ENCODE measurements at regions not wholly inside any gene's neighbourhood (a gene's known extent, or its start where the extent isn't known, plus 50 kb on each side); places are given as distances from the start of the nearest gene placed in this dataset.

DNA sequence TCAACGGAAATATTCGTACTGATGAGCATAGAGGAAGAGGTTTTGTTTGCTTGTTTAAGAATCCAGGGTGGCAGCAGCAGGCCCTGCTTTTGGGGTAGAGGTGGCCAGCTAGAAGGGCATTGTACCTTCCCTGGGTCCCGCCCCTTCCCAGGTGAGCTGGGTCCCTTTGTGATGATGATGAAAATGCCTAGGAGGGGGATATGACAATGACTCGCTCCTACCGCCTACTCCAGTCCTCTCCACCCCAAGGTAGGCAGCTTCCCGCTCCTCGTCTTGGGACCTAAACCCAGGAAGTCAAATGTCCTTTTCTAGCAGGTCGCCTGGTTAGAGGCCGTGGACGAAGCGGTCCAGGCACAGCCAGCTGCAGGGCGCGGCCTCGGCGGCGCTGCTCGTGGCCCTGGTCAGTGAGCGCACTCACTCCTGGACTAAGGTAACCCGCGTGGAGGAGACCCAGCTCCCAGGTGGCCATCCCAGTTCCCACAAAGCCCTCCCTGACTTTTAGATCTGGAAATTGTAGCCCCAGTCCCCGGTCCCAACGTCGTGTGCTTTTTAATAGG lies 141.4 kb downstream of the LSMEM1 start:
- no peak for DNase-seq (ENCODE audit: low read depth)
- TF ChIP-seq, protein P1, sequence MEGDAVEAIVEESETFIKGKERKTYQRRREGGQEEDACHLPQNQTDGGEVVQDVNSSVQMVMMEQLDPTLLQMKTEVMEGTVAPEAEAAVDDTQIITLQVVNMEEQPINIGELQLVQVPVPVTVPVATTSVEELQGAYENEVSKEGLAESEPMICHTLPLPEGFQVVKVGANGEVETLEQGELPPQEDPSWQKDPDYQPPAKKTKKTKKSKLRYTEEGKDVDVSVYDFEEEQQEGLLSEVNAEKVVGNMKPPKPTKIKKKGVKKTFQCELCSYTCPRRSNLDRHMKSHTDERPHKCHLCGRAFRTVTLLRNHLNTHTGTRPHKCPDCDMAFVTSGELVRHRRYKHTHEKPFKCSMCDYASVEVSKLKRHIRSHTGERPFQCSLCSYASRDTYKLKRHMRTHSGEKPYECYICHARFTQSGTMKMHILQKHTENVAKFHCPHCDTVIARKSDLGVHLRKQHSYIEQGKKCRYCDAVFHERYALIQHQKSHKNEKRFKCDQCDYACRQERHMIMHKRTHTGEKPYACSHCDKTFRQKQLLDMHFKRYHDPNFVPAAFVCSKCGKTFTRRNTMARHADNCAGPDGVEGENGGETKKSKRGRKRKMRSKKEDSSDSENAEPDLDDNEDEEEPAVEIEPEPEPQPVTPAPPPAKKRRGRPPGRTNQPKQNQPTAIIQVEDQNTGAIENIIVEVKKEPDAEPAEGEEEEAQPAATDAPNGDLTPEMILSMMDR (IDR thresholded peaks at IDR 0.05; ENCODE audit: insufficient read depth, low read depth, low read length, missing control alignments), result no peak
- H3K4me3 ChIP-seq (ENCODE audit: low read depth, low read length), result no peak overlapping the region

DNA sequence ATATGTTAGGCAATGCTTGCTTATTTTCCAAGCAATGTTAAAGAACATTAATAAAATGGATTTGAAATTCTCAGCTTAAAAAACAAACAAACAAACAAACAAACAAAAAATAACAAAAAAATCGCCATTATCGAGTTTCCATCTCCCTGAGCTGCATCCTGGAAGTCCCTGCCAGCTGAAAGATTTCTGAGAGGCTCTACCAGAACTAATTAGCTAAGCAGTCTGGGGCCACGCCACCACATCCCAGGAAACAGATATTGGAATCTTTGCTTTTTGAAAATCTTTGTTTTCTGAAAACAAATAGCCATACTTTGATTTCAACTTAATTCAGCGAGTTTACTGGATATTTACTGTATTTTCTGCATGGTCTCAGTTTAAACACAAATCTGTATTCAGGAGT lies 143.6 kb downstream of the LSMEM1 start:
- no peak overlapping the region for H3K4me3 ChIP-seq (ENCODE audit: low read depth, low read length)
- DNase-seq (ENCODE audit: low read depth), result no peak
- TF ChIP-seq, protein P1 (IDR thresholded peaks at IDR 0.05; ENCODE audit: insufficient read depth, low read depth, low read length, missing control alignments), result no peak

DNA sequence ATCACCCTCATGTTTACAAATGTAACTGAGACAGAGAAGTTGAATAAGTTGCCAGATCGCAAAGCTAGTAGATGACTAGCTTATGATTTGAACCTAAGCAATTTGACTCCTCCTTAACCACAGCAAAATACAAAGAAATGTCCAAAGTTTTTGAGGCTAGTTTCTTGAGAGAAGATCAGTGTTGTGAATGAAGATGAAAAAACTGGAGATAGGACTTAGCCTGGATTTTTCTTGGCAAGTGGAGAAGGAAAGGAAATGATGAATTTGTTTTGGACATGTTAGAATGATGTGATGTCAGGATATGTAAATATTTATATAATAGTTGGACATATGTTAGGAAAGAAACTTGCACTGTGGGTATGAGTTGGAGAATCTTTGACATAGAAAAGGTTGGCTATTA lies 149.8 kb downstream of the LSMEM1 start:
- no peak overlapping the region for H3K4me3 ChIP-seq (ENCODE audit: low read depth, low read length)
- DNase-seq (ENCODE audit: low read depth), result no peak
- TF ChIP-seq, protein P1 (IDR thresholded peaks at IDR 0.05; ENCODE audit: insufficient read depth, low read depth, low read length, missing control alignments), result no peak

DNA sequence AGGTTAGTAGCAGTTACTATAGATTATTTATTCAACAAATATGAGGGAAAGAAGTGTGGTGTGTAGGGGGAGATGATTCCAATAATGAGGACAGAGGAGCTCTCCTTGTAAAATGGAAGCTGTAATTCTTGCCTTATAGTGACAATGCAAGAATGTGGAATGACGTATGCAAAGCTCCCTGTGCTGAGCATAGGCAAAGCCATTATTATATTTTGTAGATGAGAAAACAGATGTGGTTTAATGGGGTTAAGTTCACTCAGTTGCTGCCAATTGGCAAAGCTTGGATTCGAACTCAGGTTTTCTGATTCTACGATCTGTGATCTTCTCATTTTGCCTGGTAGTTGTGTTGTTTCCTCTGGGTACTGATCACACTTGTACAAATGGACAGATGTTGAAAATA lies 153.3 kb downstream of the LSMEM1 start:
- no peak overlapping the region for H3K4me3 ChIP-seq (ENCODE audit: low read depth, low read length)
- DNase-seq (ENCODE audit: low read depth), result no peak
- TF ChIP-seq, protein P1 (IDR thresholded peaks at IDR 0.05; ENCODE audit: insufficient read depth, low read depth, low read length, missing control alignments), result no peak

DNA sequence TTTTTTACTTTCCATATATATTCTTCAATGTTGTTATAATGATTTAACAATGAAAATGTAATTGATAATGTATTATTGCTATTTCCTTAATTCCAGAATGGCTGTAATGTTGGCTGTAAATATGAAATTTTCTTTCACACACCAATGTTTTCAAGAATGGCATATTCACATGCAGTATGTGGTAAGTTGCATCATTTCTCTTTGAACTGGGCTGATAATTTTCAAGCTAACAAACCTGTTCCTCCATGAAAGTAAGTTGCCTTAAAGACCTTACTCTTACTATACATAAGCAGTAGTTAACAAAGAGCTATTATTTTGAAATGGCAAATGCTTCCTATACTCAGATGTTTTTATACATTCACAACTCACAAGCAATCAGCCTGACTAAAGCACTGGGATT lies 154.5 kb downstream of the TMEM168 start:
- no peak for DNase-seq (ENCODE audit: low read depth)
- no peak overlapping the region for H3K4me3 ChIP-seq (ENCODE audit: low read depth, low read length)
- TF ChIP-seq, protein P1 (IDR thresholded peaks at IDR 0.05; ENCODE audit: insufficient read depth, low read depth, low read length, missing control alignments), result no peak

DNA sequence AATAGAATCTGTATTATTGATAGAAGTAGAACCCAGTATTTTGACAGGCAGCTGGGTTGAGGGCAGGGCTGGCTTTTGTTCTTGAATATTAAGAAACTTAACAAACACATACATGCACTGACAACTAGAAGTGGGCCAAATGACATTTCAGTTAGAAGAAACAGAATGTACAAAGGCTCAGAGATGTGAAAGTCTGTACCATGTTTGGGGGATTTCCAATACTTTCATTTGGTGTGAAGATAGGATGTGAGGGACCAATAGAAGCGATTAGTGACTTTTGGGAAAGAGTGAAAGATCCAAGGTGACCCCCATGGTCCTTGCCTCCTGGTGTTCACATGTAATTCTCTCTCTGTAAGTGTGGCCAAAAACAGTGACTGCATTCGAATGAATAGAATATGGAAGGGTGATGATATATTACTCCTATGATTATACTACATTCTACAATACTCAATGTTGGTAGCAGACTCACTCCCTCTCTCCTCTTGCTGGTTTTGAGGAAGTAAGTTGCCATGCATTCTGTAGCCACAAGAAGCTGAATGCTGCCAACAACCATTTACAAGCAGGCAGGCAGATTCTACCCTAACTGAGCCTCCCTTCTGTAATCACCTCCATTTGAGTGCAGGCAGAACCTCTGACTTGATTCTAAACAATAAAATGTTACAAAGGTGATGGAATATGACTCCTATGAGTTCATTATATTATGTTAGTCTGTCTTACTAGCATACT lies 151.4 kb downstream of the TMEM168 start:
- H3K4me3 ChIP-seq (ENCODE audit: low read depth, low read length), result no peak overlapping the region
- DNase-seq (ENCODE audit: low read depth), result no peak
- TF ChIP-seq, protein P1 (IDR thresholded peaks at IDR 0.05; ENCODE audit: insufficient read depth, low read depth, low read length, missing control alignments), result no peak

DNA sequence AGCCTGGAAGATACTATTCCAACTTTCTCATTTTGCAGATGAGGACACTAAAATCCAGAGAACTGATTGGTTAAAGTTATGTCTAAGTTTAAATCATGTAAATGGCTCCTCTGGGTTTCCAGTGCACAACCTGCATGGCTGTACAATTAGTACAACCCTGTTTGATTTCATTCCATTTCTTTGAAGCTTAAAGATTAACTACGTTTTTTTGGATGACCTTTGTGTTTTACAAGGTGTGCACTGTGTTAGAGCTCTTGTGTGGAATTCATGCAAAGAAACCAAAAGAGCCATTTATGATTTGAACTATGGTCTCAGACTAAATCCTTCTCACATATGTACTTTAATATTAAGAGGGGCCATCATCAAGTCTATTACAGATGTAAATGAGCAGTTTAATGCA lies 149.5 kb downstream of the TMEM168 start:
- no peak for DNase-seq (ENCODE audit: low read depth)
- H3K4me3 ChIP-seq (ENCODE audit: low read depth, low read length), result no peak overlapping the region
- TF ChIP-seq, protein P1 (IDR thresholded peaks at IDR 0.05; ENCODE audit: insufficient read depth, low read depth, low read length, missing control alignments), result no peak

All from GM12865 (cell line).